ENCODE measurements at regions not wholly inside any gene's neighbourhood (a gene's known extent, or its start where the extent isn't known, plus 50 kb on each side); places are given as distances from the start of the nearest gene placed in this dataset.
A peak's percentile ranks its signal among the peaks of the same experiment; 100 is the strongest.
"Not testable (repeated sequence)": the region's sequence is repeated elsewhere in the genome, so short reads cannot be mapped to it uniquely, and the experiment has no call there.

- no peak for DNase-seq (ENCODE audit: low spot score)
These were observed 749.2 kb upstream of the CDH10 start for GRCh38 chr5:25393957-25394356.

- no peak for DNase-seq (ENCODE audit: low spot score)
These were observed 748.5 kb upstream of the CDH10 start for GRCh38 chr5:25393256-25393655.

GRCh38 chr5:25387953-25388352 lies 743.2 kb upstream of the CDH10 start:
- DNase-seq (ENCODE audit: low spot score) = no peak

- DNase-seq (ENCODE audit: low spot score) = no peak
These were observed 718.0 kb upstream of the CDH10 start for GRCh38 chr5:25362799-25363198.

- no peak for DNase-seq (ENCODE audit: low spot score)
These were observed 714.1 kb upstream of the CDH10 start for GRCh38 chr5:25358919-25359318.

GRCh38 chr5:25357605-25358004 lies 712.8 kb upstream of the CDH10 start:
- no peak for DNase-seq (ENCODE audit: low spot score)

- DNase-seq (ENCODE audit: low spot score) = no peak
These were observed 705.0 kb upstream of the CDH10 start for GRCh38 chr5:25349746-25350145.

GRCh38 chr5:25345240-25345771 lies 700.5 kb upstream of the CDH10 start:
- no peak for DNase-seq (ENCODE audit: low spot score)

GRCh38 chr5:25339541-25339940 lies 694.8 kb upstream of the CDH10 start:
- no peak for DNase-seq (ENCODE audit: low spot score)

- DNase-seq (ENCODE audit: low spot score) = no peak
These were observed 689.6 kb upstream of the CDH10 start for GRCh38 chr5:25334350-25334749.

- DNase-seq (ENCODE audit: low spot score) = no peak
These were observed 685.9 kb upstream of the CDH10 start for GRCh38 chr5:25330721-25331120.

- no peak for DNase-seq (ENCODE audit: low spot score)
These were observed 682.4 kb upstream of the CDH10 start for GRCh38 chr5:25327172-25327571.

- no peak for DNase-seq (ENCODE audit: low spot score)
These were observed 657.1 kb upstream of the CDH10 start for GRCh38 chr5:25301836-25302235.

GRCh38 chr5:25295067-25295466 lies 650.3 kb upstream of the CDH10 start:
- peak; percentile 16 for DNase-seq (ENCODE audit: low spot score)

- not testable (repeated sequence) for DNase-seq (ENCODE audit: low spot score)
These were observed 645.0 kb upstream of the CDH10 start for GRCh38 chr5:25289766-25290165.

- no peak for DNase-seq (ENCODE audit: low spot score)
These were observed 641.5 kb upstream of the CDH10 start for GRCh38 chr5:25286319-25286718.

GRCh38 chr5:25285136-25285535 lies 640.4 kb upstream of the CDH10 start:
- DNase-seq (ENCODE audit: low spot score) = no peak

GRCh38 chr5:25263507-25263906 lies 618.7 kb upstream of the CDH10 start:
- not testable (repeated sequence) for DNase-seq (ENCODE audit: low spot score)

- DNase-seq (ENCODE audit: low spot score) = no peak
These were observed 617.4 kb upstream of the CDH10 start for GRCh38 chr5:25262221-25262620.

- DNase-seq (ENCODE audit: low spot score) = no peak
These were observed 610.4 kb upstream of the CDH10 start for GRCh38 chr5:25255128-25255527.

GRCh38 chr5:25241981-25242380 lies 597.2 kb upstream of the CDH10 start:
- DNase-seq (ENCODE audit: low spot score) = no peak

GRCh38 chr5:25238720-25239119 lies 593.9 kb upstream of the CDH10 start:
- DNase-seq (ENCODE audit: low spot score) = not testable (repeated sequence)

GRCh38 chr5:25224316-25224982 lies 579.7 kb upstream of the CDH10 start:
- DNase-seq (ENCODE audit: low spot score) = no peak

GRCh38 chr5:25199902-25200301 lies 555.1 kb upstream of the CDH10 start:
- not testable (repeated sequence) for DNase-seq (ENCODE audit: low spot score)

Data from SW480 (cell line).